Natural killer cell (primary cell): ENCODE measurements at regions not wholly inside any gene's neighbourhood (a gene's known extent, or its start where the extent isn't known, plus 50 kb on each side); places are given as distances from the start of the nearest gene placed in this dataset.
"Not testable (repeated sequence)": the region's sequence is repeated elsewhere in the genome, so short reads cannot be mapped to it uniquely, and the experiment has no call there.

Experiments used
- ATAC-seq, 3 donors: fragments of 150-1000 bp in 2 of 3; fragments of 200-7000 bp in 1 of 3; cut with Tn5 transposase; 1 replicate in 1 of 3; 2 replicates in 2 of 3; pipeline ENCODE4 v1.10.0; 2021; ENCODE audit warnings: mild to moderate bottlenecking in 2 of 3, moderate library complexity in 2 of 3
- DNase-seq, 2 donors: peaks; one replicate each; pipeline versions ENCODE4 v3.0.0 to v3.0.0-alpha.2; 2013 to 2021; ENCODE audit warnings: mixed read lengths in 1 of 2
- H3K27ac ChIP-seq: one replicate; pipeline ENCODE4 v1.5.1; 2013; ENCODE audit warnings: mild to moderate bottlenecking, low read length
- H3K27me3 ChIP-seq: one replicate; pipeline ENCODE4 v1.6.1; 2013; ENCODE audit warnings: low read length; ENCODE audit not compliant: control insufficient read depth, insufficient read depth
- H3K36me3 ChIP-seq: one replicate; pipeline ENCODE4 v1.6.1; 2013; ENCODE audit warnings: low read length; ENCODE audit not compliant: control insufficient read depth, insufficient read depth
- H3K4me1 ChIP-seq: one replicate; pipeline ENCODE4 v1.6.1; 2013; ENCODE audit warnings: low read length; ENCODE audit not compliant: control insufficient read depth, insufficient read depth
- H3K4me3 ChIP-seq: one replicate; pipeline ENCODE4 v1.5.1; 2013; ENCODE audit warnings: low read length
- H3K9me3 ChIP-seq: one replicate; pipeline ENCODE4 v1.6.1; 2013; ENCODE audit warnings: low read length; ENCODE audit not compliant: control insufficient read depth, insufficient read depth
- H3K27ac Mint-ChIP-seq, 2 donors: one replicate each; pipeline ENCODE4 v1.8.0; 2022; ENCODE audit warnings: mild to moderate bottlenecking in 2 of 2, mixed read lengths in 2 of 2, moderate library complexity in 1 of 2
- H3K27me3 Mint-ChIP-seq, 2 donors: one replicate each; pipeline ENCODE4 v1.8.0; 2022; ENCODE audit warnings: low read depth in 2 of 2, mixed read lengths in 2 of 2
- H3K36me3 Mint-ChIP-seq: one replicate; pipeline ENCODE4 v1.8.0; 2022; ENCODE audit warnings: mixed read lengths
- H3K4me1 Mint-ChIP-seq, 2 donors: one replicate each; pipeline ENCODE4 v1.8.0; 2022; ENCODE audit warnings: mixed read lengths in 2 of 2
- H3K4me3 Mint-ChIP-seq: one replicate; pipeline ENCODE4 v1.8.0; 2022; ENCODE audit warnings: mild to moderate bottlenecking, moderate library complexity, mixed read lengths
- H3K9me3 Mint-ChIP-seq, 2 donors: one replicate each; pipeline ENCODE4 v1.8.0; 2022; ENCODE audit warnings: mixed read lengths in 2 of 2
- WGBS: methylation state at CpG from one replicate; pipeline ENCODE4 v1.1.7; 2013; ENCODE audit warnings: missing lambda C conversion rate; ENCODE audit not compliant: insufficient coverage; 5-methylcytosine and 5-hydroxymethylcytosine counted together
- intact Hi-C: fragments of 100-400 bp; cut with micrococcal nuclease; formaldehyde crosslinking; loops from one replicate; pipeline ENCODE4 v1.14.2; 2022
- TF ChIP-seq, protein P1 (sequence below): fragments of 200-600 bp; IDR thresholded peaks from one replicate; pipeline ENCODE4 v1.8.0; 2022; ENCODE audit warnings: antibody characterized with exemption

DNA sequence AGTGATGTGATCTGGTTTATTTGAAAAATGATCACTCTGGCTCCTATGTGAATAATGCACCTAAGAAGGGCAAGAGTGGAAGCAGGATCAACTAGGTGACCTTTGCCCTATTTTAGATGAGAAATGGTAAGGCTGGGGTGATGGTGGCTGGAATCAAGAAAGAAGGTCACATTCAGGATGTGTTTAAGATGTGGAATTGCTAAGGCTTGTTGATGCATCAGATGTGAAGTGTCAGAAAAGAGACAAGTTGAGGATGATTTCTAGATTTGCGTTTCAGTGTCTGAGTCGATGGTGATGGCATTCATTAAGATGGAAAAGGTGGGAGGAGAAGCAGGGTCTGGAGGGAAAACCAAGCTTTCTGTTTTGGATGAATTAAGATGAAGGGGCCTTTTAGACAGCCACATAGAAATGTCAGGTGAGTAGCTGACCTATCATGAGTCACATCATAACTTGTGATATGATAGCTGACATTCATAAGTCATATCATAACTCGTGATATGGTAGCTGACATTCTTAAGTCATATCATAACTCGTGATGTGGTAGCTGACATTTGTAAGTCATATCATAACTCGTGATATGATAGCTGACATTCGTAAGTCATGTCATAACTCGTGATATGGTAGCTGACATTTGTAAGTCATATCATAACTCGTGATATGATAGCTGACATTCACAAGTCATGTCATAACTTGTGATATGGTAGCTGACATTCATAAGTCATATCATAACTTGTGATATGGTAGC is 101.2 kb upstream of the SEC11C start:
- no peak for ATAC-seq
- no peaks in the 10 kb centered on the region for H3K4me1 Mint-ChIP-seq
- Histone ChIP-seq H3K4me3 (no peak overlapping the region), H3K9me3 (no peaks in the 10 kb centered on the region), H3K27me3 (no peaks in the 10 kb centered on the region), H3K36me3 (no peaks in the 10 kb centered on the region), H3K27ac (no peak overlapping the region), H3K4me1 (no peaks in the 10 kb centered on the region)
- no peak overlapping the region for H3K4me3 Mint-ChIP-seq
- no peaks in the 10 kb centered on the region for H3K9me3 Mint-ChIP-seq
- TF ChIP-seq, protein P1, sequence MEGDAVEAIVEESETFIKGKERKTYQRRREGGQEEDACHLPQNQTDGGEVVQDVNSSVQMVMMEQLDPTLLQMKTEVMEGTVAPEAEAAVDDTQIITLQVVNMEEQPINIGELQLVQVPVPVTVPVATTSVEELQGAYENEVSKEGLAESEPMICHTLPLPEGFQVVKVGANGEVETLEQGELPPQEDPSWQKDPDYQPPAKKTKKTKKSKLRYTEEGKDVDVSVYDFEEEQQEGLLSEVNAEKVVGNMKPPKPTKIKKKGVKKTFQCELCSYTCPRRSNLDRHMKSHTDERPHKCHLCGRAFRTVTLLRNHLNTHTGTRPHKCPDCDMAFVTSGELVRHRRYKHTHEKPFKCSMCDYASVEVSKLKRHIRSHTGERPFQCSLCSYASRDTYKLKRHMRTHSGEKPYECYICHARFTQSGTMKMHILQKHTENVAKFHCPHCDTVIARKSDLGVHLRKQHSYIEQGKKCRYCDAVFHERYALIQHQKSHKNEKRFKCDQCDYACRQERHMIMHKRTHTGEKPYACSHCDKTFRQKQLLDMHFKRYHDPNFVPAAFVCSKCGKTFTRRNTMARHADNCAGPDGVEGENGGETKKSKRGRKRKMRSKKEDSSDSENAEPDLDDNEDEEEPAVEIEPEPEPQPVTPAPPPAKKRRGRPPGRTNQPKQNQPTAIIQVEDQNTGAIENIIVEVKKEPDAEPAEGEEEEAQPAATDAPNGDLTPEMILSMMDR = no peak
- WGBS = 69% methylated on average over 7 of the region's 8 CpGs
- intact Hi-C loops = no loop called here
- H3K27ac Mint-ChIP-seq = no peak overlapping the region
- peaks cover 0 to 4% of the 10 kb centered on the region in 2 donors for H3K27me3 Mint-ChIP-seq
- DNase-seq = no peak
- H3K36me3 Mint-ChIP-seq = no peaks in the 10 kb centered on the region

DNA sequence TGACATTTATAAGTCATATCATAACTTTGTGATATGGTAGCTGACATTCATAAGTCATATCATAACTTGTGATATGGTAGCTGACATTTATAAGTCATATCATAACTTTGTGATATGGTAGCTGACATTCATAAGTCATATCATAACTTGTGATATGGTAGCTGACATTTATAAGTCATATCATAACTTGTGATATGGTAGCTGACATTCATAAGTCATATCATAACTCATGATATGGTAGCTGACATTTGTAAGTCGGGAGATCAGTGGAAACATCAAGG is 100.7 kb upstream of the SEC11C start:
- H3K27ac Mint-ChIP-seq, H3K27ac ChIP-seq, H3K27me3 Mint-ChIP-seq, H3K9me3 Mint-ChIP-seq, H3K4me1 ChIP-seq, H3K36me3 ChIP-seq, H3K9me3 ChIP-seq, H3K4me1 Mint-ChIP-seq, H3K27me3 ChIP-seq, intact Hi-C loops, H3K36me3 Mint-ChIP-seq, DNase-seq, H3K4me3 Mint-ChIP-seq, H3K4me3 ChIP-seq, ATAC-seq: not testable (repeated sequence)
- WGBS = 57% methylated on average over 1 of the region's 1 CpG

DNA sequence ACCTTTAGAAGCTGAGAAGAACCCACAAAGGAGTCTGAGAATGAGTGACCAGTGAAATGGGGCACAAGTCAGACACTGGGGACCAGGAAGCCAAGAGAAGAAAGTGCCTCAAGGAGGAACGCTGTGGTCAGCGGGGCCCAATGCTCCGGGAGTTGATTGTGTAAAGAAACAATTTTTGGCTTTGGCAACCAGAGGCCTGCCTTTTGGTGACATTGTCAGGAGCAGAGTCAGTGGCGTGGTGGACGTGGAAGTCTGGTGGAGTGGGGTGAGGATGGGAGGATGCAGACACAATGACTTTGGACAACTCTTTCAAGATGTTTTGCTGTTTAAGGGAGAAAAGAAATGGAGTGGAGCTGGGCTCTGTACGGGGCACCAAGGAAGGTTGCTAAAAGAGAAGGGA is 100.2 kb upstream of the SEC11C start:
- intact Hi-C loops = no loop called here
- TF ChIP-seq, protein P1 = no peak
- H3K4me1 ChIP-seq = no peaks in the 10 kb centered on the region

DNA sequence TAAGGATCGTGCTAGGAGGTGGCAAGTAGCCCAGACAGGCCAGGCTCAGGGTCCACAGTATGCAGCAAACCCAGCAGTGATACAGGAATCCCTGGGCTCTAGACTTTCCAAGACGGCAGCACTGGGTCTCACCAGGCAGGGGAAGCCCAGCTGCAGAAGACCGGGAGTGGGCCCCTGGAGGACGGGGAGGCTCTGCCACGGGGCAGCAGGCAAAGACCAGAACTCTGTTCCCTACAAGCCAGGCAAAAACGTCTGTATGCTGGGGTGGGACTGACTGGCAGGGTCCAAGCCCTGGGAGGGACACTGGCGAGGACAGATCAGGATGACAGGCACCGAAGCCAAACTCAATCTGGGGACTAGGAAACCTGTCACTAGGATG is 98.9 kb upstream of the SEC11C start:
- Histone ChIP-seq H3K27ac (no peak overlapping the region), H3K27me3 (no peaks in the 10 kb centered on the region), H3K4me1 (no peaks in the 10 kb centered on the region), H3K9me3 (no peaks in the 10 kb centered on the region), H3K4me3 (no peak overlapping the region), H3K36me3 (no peaks in the 10 kb centered on the region)
- Mint-ChIP-seq H3K27me3 (peaks cover 0 to 4% of the 10 kb centered on the region in 2 donors), H3K36me3 (no peaks in the 10 kb centered on the region), H3K4me3 (no peak overlapping the region), H3K4me1 (no peaks in the 10 kb centered on the region), H3K27ac (no peak overlapping the region), H3K9me3 (no peaks in the 10 kb centered on the region)
- ATAC-seq = no peak
- no peak for DNase-seq
- intact Hi-C loops = no loop called here
- 90% methylated on average over 8 of the region's 8 CpGs for WGBS
- TF ChIP-seq, protein P1 = no peak

More for the DNA sequence above, 100.2 kb upstream of the SEC11C start:
- H3K36me3 Mint-ChIP-seq = no peaks in the 10 kb centered on the region
- H3K9me3 ChIP-seq = no peaks in the 10 kb centered on the region
- WGBS = 93% methylated on average over 6 of the region's 6 CpGs
- ATAC-seq = no peak
- H3K4me3 ChIP-seq = no peak overlapping the region
- H3K4me1 Mint-ChIP-seq = no peaks in the 10 kb centered on the region
- H3K4me3 Mint-ChIP-seq = no peak overlapping the region
- no peak overlapping the region for H3K27ac ChIP-seq
- H3K27ac Mint-ChIP-seq = no peak overlapping the region
- peaks cover 0 to 4% of the 10 kb centered on the region in 2 donors for H3K27me3 Mint-ChIP-seq
- H3K27me3 ChIP-seq = no peaks in the 10 kb centered on the region
- H3K36me3 ChIP-seq = no peaks in the 10 kb centered on the region
- no peak for DNase-seq
- no peaks in the 10 kb centered on the region for H3K9me3 Mint-ChIP-seq
